ENCODE measurements at regions not wholly inside any gene's neighbourhood (a gene's known extent, or its start where the extent isn't known, plus 50 kb on each side); places are given as distances from the start of the nearest gene placed in this dataset.

- H3K27me3 ChIP-seq (ENCODE audit: control insufficient read depth, insufficient read depth, low read length), result no peaks in the 10 kb centered on the region
- DNase-seq, result peak in 1 of 2 donors; percentile 3
- no peak overlapping the region for H3K27ac ChIP-seq (ENCODE audit: low read length)
- H3K4me3 ChIP-seq (ENCODE audit: low read length), result no peak overlapping the region
- no peaks in the 10 kb centered on the region for H3K9me3 ChIP-seq (ENCODE audit: control insufficient read depth, low read depth, low read length)
- H3K36me3 ChIP-seq (ENCODE audit: control insufficient read depth, insufficient read depth, low read length), result no peaks in the 10 kb centered on the region
- WGBS (ENCODE audit: insufficient coverage, low lambda C conversion rate), result 100% methylated on average over 1 of the region's 4 CpGs
- no peaks in the 10 kb centered on the region for H3K4me1 ChIP-seq (ENCODE audit: control insufficient read depth, insufficient read depth, low read length)
These were observed 187.4 kb upstream of the SLC8A1 start for GRCh38 chr2:40639320-40639719.

GRCh38 chr2:40642237-40642636, 190.3 kb upstream of the SLC8A1 start:
- no peak for DNase-seq
- Histone ChIP-seq H3K4me1 (ENCODE audit: control insufficient read depth, insufficient read depth, low read length) (no peaks in the 10 kb centered on the region), H3K27me3 (ENCODE audit: control insufficient read depth, insufficient read depth, low read length) (no peaks in the 10 kb centered on the region), H3K27ac (ENCODE audit: low read length) (no peak overlapping the region), H3K36me3 (ENCODE audit: control insufficient read depth, insufficient read depth, low read length) (no peaks in the 10 kb centered on the region), H3K4me3 (ENCODE audit: low read length) (no peak overlapping the region), H3K9me3 (ENCODE audit: control insufficient read depth, low read depth, low read length) (no peaks in the 10 kb centered on the region)
- no CpG with 5 or more reads among the region's 1 CpG for WGBS (ENCODE audit: insufficient coverage, low lambda C conversion rate)

DNA sequence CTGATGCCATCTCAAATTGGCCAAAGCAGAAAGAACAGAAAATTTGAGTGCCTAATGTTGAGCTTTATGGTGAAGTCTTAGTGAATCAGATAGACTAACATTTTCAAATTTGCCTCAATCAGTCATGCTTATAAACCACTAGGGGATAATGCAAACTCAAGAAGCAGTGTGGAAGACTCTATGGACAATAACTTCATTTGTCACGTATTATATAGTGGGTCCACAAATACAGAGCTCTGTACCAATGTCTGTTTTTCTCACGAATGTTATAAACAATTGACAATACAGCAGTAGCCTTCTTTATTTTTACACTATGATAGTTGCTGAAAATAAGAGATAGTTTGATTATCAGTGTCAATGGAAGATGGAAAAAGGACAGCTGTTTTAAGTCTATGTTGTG, 190.8 kb upstream of the SLC8A1 start:
- no peaks in the 10 kb centered on the region for H3K27me3 ChIP-seq (ENCODE audit: control insufficient read depth, insufficient read depth, low read length)
- H3K36me3 ChIP-seq (ENCODE audit: control insufficient read depth, insufficient read depth, low read length), result no peaks in the 10 kb centered on the region
- WGBS (ENCODE audit: insufficient coverage, low lambda C conversion rate), result no CpG with 5 or more reads among the region's 2 CpGs
- H3K4me3 ChIP-seq (ENCODE audit: low read length), result no peak overlapping the region
- H3K27ac ChIP-seq (ENCODE audit: low read length), result no peak overlapping the region
- no peaks in the 10 kb centered on the region for H3K4me1 ChIP-seq (ENCODE audit: control insufficient read depth, insufficient read depth, low read length)
- no peaks in the 10 kb centered on the region for H3K9me3 ChIP-seq (ENCODE audit: control insufficient read depth, low read depth, low read length)
- no peak for DNase-seq

DNA sequence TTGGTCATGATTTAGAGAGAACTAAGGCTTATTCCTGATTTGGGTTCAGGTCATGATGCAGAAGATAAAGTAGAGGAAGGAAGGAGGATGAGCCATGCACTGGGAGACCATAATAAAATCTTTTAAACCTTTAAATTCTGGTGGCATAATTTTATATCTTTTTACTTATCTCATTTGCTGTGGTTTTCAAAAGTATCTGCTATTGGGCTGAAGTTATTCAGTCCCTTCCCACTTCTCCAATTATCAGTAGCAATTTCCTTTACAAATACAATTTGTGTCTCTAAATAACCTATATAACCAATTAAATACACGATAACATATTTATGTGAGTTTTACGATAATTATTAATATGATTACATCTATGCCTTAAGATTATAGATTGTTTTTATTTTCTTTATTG, 194.8 kb upstream of the SLC8A1 start:
- H3K4me3 ChIP-seq (ENCODE audit: low read length), result no peak overlapping the region
- no peaks in the 10 kb centered on the region for H3K9me3 ChIP-seq (ENCODE audit: control insufficient read depth, low read depth, low read length)
- H3K4me1 ChIP-seq (ENCODE audit: control insufficient read depth, insufficient read depth, low read length), result no peaks in the 10 kb centered on the region
- no peaks in the 10 kb centered on the region for H3K27me3 ChIP-seq (ENCODE audit: control insufficient read depth, insufficient read depth, low read length)
- no peaks in the 10 kb centered on the region for H3K36me3 ChIP-seq (ENCODE audit: control insufficient read depth, insufficient read depth, low read length)
- no peak overlapping the region for H3K27ac ChIP-seq (ENCODE audit: low read length)
- 86% methylated on average over 2 of the region's 2 CpGs for WGBS (ENCODE audit: insufficient coverage, low lambda C conversion rate)
- DNase-seq, result no peak

DNA sequence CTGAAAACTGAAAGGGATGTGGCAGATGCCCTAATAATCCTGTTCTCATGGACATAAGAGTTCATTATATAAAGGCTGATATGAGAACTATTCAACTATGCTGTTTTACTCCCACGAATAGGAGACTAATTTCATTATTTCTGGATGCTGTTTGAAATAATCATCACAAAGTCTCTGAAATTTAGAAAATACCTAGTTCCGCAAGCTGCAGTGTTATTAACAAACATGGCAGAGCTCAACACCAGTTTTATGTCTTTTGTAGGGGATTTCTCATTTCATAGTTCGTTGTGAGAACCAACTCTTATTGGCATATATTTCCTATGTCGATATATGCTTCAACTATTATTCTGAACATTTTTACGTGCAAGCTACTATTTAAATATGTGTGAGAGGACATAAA, 200.3 kb upstream of the SLC8A1 start:
- no peak overlapping the region for H3K27ac ChIP-seq (ENCODE audit: low read length)
- no peak for DNase-seq
- no peaks in the 10 kb centered on the region for H3K36me3 ChIP-seq (ENCODE audit: control insufficient read depth, insufficient read depth, low read length)
- 100% methylated on average over 1 of the region's 5 CpGs for WGBS (ENCODE audit: insufficient coverage, low lambda C conversion rate)
- no peak overlapping the region for H3K4me3 ChIP-seq (ENCODE audit: low read length)
- no peaks in the 10 kb centered on the region for H3K27me3 ChIP-seq (ENCODE audit: control insufficient read depth, insufficient read depth, low read length)
- H3K4me1 ChIP-seq (ENCODE audit: control insufficient read depth, insufficient read depth, low read length), result no peaks in the 10 kb centered on the region
- no peaks in the 10 kb centered on the region for H3K9me3 ChIP-seq (ENCODE audit: control insufficient read depth, low read depth, low read length)

DNA sequence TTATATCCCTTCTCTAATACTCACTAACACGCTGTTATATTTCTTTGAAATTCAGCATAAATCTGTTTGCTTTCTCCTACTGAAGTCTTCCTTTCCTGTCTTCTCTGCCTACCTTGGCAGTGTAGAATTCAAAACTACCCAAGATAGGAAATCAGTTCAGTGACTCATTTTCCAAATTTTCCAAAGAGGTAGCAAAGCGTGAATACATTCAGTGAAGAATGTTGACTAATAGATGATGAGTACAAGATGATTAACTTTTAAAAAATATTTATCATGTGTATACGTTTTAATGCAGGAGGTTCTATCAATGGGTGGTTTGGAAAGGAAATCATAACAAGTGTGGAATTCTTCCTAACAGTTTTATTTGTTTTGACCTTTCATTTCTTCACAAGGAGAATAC, 201.9 kb upstream of the SLC8A1 start:
- Histone ChIP-seq H3K27ac (ENCODE audit: low read length) (no peak overlapping the region), H3K9me3 (ENCODE audit: control insufficient read depth, low read depth, low read length) (no peaks in the 10 kb centered on the region), H3K4me3 (ENCODE audit: low read length) (no peak overlapping the region), H3K36me3 (ENCODE audit: control insufficient read depth, insufficient read depth, low read length) (no peaks in the 10 kb centered on the region), H3K27me3 (ENCODE audit: control insufficient read depth, insufficient read depth, low read length) (no peaks in the 10 kb centered on the region), H3K4me1 (ENCODE audit: control insufficient read depth, insufficient read depth, low read length) (no peaks in the 10 kb centered on the region)
- no peak for DNase-seq
- WGBS (ENCODE audit: insufficient coverage, low lambda C conversion rate), result 89% methylated on average over 3 of the region's 3 CpGs

DNA sequence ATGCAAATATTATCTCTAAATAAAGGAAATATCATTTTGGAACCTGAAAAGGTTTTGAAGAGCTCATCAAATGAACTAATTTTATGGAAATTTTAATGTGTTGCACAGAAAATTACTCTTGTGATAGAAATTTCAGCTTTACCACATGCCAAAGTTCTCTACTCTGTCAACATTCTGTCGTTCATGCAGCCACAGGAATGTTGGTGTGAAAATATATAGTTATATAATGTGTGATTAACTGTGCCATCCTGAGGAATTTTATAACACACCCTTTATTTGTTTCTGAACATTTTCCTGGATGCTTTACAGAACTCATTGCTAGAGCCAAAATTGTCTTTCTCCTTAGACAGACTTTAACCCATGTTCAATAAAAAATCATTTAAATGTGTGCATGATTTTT, 202.5 kb upstream of the SLC8A1 start:
- Histone ChIP-seq H3K27ac (ENCODE audit: low read length) (no peak overlapping the region), H3K9me3 (ENCODE audit: control insufficient read depth, low read depth, low read length) (no peaks in the 10 kb centered on the region)
- WGBS (ENCODE audit: insufficient coverage, low lambda C conversion rate), result no CpG with 5 or more reads among the region's 1 CpG

DNA sequence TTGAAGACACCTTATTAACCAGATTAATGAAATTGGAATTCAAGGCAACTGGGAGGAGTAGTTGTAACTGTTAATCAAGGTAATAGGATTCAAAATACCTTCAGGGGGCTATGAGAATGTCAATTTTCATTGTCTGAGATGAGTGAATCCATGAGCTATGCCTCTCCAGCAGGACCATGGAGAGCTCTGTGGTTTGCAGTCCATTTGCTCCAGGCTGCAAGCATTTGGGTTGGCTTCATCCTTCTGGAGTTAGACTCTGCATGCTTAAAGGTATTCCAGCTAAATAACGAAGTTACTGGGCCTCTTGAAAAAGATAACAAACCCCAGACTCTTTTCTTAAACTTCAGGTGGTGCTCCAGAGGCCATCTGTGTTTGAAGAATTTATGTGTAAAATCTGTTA, 207.1 kb upstream of the SLC8A1 start:
- Histone ChIP-seq H3K36me3 (ENCODE audit: control insufficient read depth, insufficient read depth, low read length) (no peaks in the 10 kb centered on the region), H3K27ac (ENCODE audit: low read length) (no peak overlapping the region), H3K9me3 (ENCODE audit: control insufficient read depth, low read depth, low read length) (no peaks in the 10 kb centered on the region), H3K27me3 (ENCODE audit: control insufficient read depth, insufficient read depth, low read length) (no peaks in the 10 kb centered on the region), H3K4me1 (ENCODE audit: control insufficient read depth, insufficient read depth, low read length) (no peaks in the 10 kb centered on the region), H3K4me3 (ENCODE audit: low read length) (no peak overlapping the region)
- WGBS (ENCODE audit: insufficient coverage, low lambda C conversion rate), result 0% methylated on average over 1 of the region's 1 CpG
- DNase-seq, result peak in 1 of 2 donors; percentile 2

More for the DNA sequence above, 202.5 kb upstream of the SLC8A1 start:
- no peak overlapping the region for H3K4me3 ChIP-seq (ENCODE audit: low read length)
- no peaks in the 10 kb centered on the region for H3K27me3 ChIP-seq (ENCODE audit: control insufficient read depth, insufficient read depth, low read length)
- no peak for DNase-seq
- H3K4me1 ChIP-seq (ENCODE audit: control insufficient read depth, insufficient read depth, low read length), result no peaks in the 10 kb centered on the region
- no peaks in the 10 kb centered on the region for H3K36me3 ChIP-seq (ENCODE audit: control insufficient read depth, insufficient read depth, low read length)

DNA sequence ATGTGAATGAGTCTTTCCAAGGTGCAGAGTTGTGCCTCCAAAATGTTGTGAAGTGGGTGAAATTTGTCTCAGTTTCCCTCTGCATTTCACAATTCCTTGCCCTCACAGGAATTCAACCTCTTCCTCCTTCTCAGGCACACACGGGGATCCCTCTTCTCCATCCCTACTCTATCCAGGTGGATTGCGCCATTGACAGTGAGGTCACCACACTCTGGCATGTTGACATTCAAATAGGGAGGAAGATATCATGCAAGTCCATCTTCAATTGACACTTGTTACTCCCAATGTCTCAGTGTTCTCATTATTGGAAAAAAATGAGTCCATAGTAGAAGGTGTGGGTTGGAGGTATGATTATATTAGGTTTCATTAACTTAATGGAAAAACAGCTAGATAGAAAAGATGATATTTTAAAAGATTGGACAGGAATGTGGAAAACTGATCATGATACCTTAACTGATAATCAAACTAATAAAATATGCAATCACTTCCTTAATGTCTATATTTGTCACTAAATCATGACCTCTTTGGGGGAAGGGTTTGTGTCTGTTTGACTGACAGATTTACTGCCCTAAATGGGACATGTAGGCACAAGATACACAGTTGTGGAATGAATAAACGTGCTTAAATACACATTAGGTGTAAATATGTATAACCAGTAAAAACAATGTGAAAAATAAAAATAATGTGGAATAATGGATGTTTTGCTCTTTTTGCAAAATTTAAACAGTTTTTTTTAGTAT, 213.8 kb upstream of the SLC8A1 start:
- no peak for DNase-seq
- Histone ChIP-seq H3K36me3 (ENCODE audit: control insufficient read depth, insufficient read depth, low read length) (no peaks in the 10 kb centered on the region), H3K9me3 (ENCODE audit: control insufficient read depth, low read depth, low read length) (no peaks in the 10 kb centered on the region), H3K27ac (ENCODE audit: low read length) (no peak overlapping the region), H3K4me3 (ENCODE audit: low read length) (no peak overlapping the region), H3K4me1 (ENCODE audit: control insufficient read depth, insufficient read depth, low read length) (no peaks in the 10 kb centered on the region), H3K27me3 (ENCODE audit: control insufficient read depth, insufficient read depth, low read length) (no peaks in the 10 kb centered on the region)
- WGBS (ENCODE audit: insufficient coverage, low lambda C conversion rate), result no CpG with 5 or more reads among the region's 3 CpGs

DNA sequence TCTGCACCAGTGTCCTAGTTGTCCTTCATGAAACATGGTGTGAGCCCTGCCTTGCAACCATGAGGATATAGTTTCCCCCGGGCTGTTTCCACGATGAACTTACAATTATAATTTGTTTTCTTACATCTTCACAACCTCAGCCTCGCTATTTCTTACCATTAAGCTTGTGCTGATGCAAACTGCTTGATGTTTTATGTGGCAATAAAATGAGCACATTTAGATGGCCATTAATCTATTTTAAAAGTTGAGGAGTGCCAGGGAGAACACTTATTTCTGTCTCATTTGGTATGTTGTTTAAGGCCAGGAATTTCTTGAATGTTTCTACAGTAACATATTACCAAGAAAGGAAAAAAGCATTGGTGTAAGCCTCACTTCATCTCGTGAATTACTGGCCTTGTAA, 214.5 kb upstream of the SLC8A1 start:
- H3K9me3 ChIP-seq (ENCODE audit: control insufficient read depth, low read depth, low read length), result no peaks in the 10 kb centered on the region
- no peaks in the 10 kb centered on the region for H3K36me3 ChIP-seq (ENCODE audit: control insufficient read depth, insufficient read depth, low read length)
- no peak for DNase-seq
- H3K27ac ChIP-seq (ENCODE audit: low read length), result no peak overlapping the region
- no peaks in the 10 kb centered on the region for H3K4me1 ChIP-seq (ENCODE audit: control insufficient read depth, insufficient read depth, low read length)
- H3K27me3 ChIP-seq (ENCODE audit: control insufficient read depth, insufficient read depth, low read length), result no peaks in the 10 kb centered on the region
- H3K4me3 ChIP-seq (ENCODE audit: low read length), result no peak overlapping the region
- WGBS (ENCODE audit: insufficient coverage, low lambda C conversion rate), result 87% methylated on average over 2 of the region's 4 CpGs

DNA sequence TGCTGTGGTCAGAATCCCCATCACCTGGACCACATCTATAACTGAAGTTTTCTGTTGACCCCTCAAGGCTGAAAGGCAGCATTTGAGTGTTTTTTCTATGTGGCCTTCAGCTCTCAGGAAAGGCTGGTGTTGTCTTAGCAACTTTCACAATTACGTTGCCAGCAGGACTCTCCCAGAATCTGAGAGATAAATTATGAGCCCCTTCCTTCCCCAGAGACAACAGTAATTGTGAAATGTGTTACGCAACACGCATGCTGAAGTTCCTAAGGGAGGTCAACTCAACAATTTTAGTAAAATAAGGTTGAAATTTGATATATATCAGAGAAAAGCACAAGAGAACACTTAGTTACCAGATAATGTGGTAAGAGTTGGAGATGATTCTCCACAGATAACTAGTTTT, 216.5 kb upstream of the SLC8A1 start:
- no peak for DNase-seq
- Histone ChIP-seq H3K9me3 (ENCODE audit: control insufficient read depth, low read depth, low read length) (no peaks in the 10 kb centered on the region), H3K4me3 (ENCODE audit: low read length) (no peak overlapping the region), H3K36me3 (ENCODE audit: control insufficient read depth, insufficient read depth, low read length) (no peaks in the 10 kb centered on the region), H3K4me1 (ENCODE audit: control insufficient read depth, insufficient read depth, low read length) (no peaks in the 10 kb centered on the region), H3K27me3 (ENCODE audit: control insufficient read depth, insufficient read depth, low read length) (no peaks in the 10 kb centered on the region), H3K27ac (ENCODE audit: low read length) (no peak overlapping the region)
- 90% methylated on average over 2 of the region's 3 CpGs for WGBS (ENCODE audit: insufficient coverage, low lambda C conversion rate)
